ENCODE measurements at regions not wholly inside any gene's neighbourhood (a gene's known extent, or its start where the extent isn't known, plus 50 kb on each side); places are given as distances from the start of the nearest gene placed in this dataset.

DNA sequence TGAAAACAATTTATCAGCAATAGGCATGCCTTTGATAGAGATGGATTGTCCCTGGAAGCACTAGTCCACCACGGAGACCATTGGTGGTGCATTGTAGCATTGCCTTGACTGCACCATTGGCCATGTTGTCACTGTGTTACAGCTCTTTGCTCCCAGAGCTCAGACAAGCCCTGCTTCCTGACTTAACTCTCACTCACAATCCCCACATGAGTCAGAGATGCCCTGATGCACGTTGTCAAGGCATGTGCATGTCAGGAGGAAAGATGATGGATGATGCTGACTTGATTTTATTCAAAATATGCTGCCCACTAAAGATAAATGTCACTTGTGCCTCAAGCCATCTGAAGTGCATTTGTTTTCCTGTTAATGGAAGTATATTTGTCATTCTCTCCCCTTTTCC lies 266.1 kb downstream of the ARRDC4 start (continued):
- TF ChIP-seq NR2C1 (IDR thresholded peaks at IDR 0.05) = no peak
- no peak for TF ChIP-seq NR2C1 (tag; IDR thresholded peaks at IDR 0.05)

DNA sequence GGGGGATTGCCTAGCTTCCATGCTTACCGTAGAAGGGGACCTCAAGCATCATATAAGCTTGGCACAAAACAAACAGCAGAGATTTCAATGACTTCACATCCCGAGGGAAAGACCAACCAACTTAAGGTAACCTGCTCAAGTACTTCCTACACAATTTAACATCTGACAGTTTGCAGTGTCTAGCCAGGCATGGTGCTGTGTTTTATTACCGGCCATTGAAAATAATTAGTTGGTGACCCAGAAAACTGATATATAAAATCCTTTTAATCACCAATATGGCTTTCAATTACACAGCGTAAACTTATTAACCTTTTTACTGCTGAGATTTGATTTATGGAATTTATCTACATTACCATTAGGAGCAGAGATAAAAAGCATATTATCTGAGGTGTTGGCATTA lies 268.3 kb downstream of the ARRDC4 start:
- no peak for FAIRE-seq
- Histone ChIP-seq H3K4me2 (ENCODE audit: insufficient read depth, low read length) (no peak overlapping the region), H3K36me3 (ENCODE audit: control insufficient read depth, insufficient read depth, low read length) (no peaks in the 10 kb centered on the region), H3K9ac (ENCODE audit: insufficient read depth in 1 of 2, low read depth in 2 of 2, low read length in 2 of 2) (no peak overlapping the region), H4K20me1 (replicated peaks; ENCODE audit: control insufficient read depth, insufficient read depth, low read length) (no peaks in the 10 kb centered on the region), H2AFZ (ENCODE audit: low read depth, low read length) (no peak overlapping the region), H3K9me3 (replicated peaks; ENCODE audit: control insufficient read depth, insufficient read depth, low read depth, low read length) (no peaks in the 10 kb centered on the region), H3K4me3 (no peak overlapping the region), H3K9me1 (ENCODE audit: control insufficient read depth, insufficient read depth, low read length) (no peaks in the 10 kb centered on the region), H3K27me3 (ENCODE audit: control insufficient read depth in 2 of 2, insufficient read depth in 2 of 2, low read length in 2 of 2) (no peaks in the 10 kb centered on the region), H3K4me1 (replicated peaks in 1 of 2; ENCODE audit: control insufficient read depth in 2 of 2, insufficient read depth in 2 of 2, low read length in 2 of 2) (no peaks in the 10 kb centered on the region), H3K79me2 (ENCODE audit: control insufficient read depth, insufficient read depth, low read length) (no peaks in the 10 kb centered on the region), H3K27ac (ENCODE audit: extremely low read depth, low read depth, low read length) (no peak overlapping the region)
- TF ChIP-seq ZBED1 (IDR thresholded peaks at IDR 0.05) = no peak
- no peak for TF ChIP-seq GABPB1 (CRISPR knock-in tag; IDR thresholded peaks at IDR 0.05)
- TF ChIP-seq CREM (IDR thresholded peaks at IDR 0.05; ENCODE audit: low read depth) = no peak
- no peak for TF ChIP-seq ZNF197 (CRISPR knock-in tag; IDR thresholded peaks at IDR 0.05; ENCODE audit: low read depth)
- no peak for TF ChIP-seq ZBTB7A (IDR thresholded peaks at IDR 0.05; ENCODE audit: borderline replicate concordance, control insufficient read depth, low read depth, low read length)
- TF ChIP-seq TOE1 (IDR thresholded peaks at IDR 0.05; ENCODE audit: borderline replicate concordance) = no peak
- TF ChIP-seq TOE1 (CRISPR knock-in tag; IDR thresholded peaks at IDR 0.05; ENCODE audit: borderline replicate concordance, low read depth) = no peak
- no peak for TF ChIP-seq HNRNPK (IDR thresholded peaks at IDR 0.05; ENCODE audit: low read depth, low read length, poor library complexity, severe bottlenecking)
- no peak for TF ChIP-seq SAFB2 (IDR thresholded peaks at IDR 0.05; ENCODE audit: borderline replicate concordance, low read depth, low read length, severe bottlenecking)
- TF ChIP-seq, protein P1, sequence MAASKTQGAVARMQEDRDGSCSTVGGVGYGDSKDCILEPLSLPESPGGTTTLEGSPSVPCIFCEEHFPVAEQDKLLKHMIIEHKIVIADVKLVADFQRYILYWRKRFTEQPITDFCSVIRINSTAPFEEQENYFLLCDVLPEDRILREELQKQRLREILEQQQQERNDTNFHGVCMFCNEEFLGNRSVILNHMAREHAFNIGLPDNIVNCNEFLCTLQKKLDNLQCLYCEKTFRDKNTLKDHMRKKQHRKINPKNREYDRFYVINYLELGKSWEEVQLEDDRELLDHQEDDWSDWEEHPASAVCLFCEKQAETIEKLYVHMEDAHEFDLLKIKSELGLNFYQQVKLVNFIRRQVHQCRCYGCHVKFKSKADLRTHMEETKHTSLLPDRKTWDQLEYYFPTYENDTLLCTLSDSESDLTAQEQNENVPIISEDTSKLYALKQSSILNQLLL (CRISPR knock-in tag; IDR thresholded peaks at IDR 0.05; ENCODE audit: borderline replicate concordance) = no peak
- no peak for TF ChIP-seq HDAC8 (tag; IDR thresholded peaks at IDR 0.05)
- TF ChIP-seq SMARCB1 (IDR thresholded peaks at IDR 0.05; ENCODE audit: insufficient read length, low read depth) = no peak
- no peak for TF ChIP-seq POLR2AphosphoS2 (IDR thresholded peaks at IDR 0.05; ENCODE audit: low read length)
- TF ChIP-seq ESRRA (IDR thresholded peaks at IDR 0.05; ENCODE audit: borderline replicate concordance, low read depth) = no peak
- TF ChIP-seq, protein P2, sequence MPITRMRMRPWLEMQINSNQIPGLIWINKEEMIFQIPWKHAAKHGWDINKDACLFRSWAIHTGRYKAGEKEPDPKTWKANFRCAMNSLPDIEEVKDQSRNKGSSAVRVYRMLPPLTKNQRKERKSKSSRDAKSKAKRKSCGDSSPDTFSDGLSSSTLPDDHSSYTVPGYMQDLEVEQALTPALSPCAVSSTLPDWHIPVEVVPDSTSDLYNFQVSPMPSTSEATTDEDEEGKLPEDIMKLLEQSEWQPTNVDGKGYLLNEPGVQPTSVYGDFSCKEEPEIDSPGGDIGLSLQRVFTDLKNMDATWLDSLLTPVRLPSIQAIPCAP (CRISPR knock-in tag; IDR thresholded peaks at IDR 0.05; ENCODE audit: borderline replicate concordance) = no peak
- TF ChIP-seq BACH1 (tag; IDR thresholded peaks at IDR 0.05) = no peak
- no peak for TF ChIP-seq FOXK1 (CRISPR knock-in tag; IDR thresholded peaks at IDR 0.05; ENCODE audit: borderline replicate concordance)
- no peak for TF ChIP-seq ZNF408 (CRISPR knock-in tag; IDR thresholded peaks at IDR 0.05; ENCODE audit: low read depth)
- TF ChIP-seq DDX20 (tag; IDR thresholded peaks at IDR 0.05; ENCODE audit: low read depth) = no peak
- no peak for TF ChIP-seq ZNF143 (CRISPR knock-in tag; IDR thresholded peaks at IDR 0.05)
- no peak for TF ChIP-seq ZNF23 (CRISPR knock-in tag; IDR thresholded peaks at IDR 0.05)
- ChIA-PET CTCF (ENCODE audit: low intra/inter-chr PET ratio) (no interaction called here), POLR2A (no interaction called here)
- in situ Hi-C loops (cut with MboI) (no loop called here), intact Hi-C loops (cut with micrococcal nuclease) (no loop called here)
- no TSS peak for BruUV-seq (replicated peaks)
- ATAC-seq = no peak
- WGBS (ENCODE audit: insufficient coverage, low coverage, missing lambda C conversion rate) = 0% methylated on average over 4 of the region's 4 CpGs
- DNase-seq (ENCODE audit: extremely low read depth in 1 of 4, low spot score in 3 of 4) = no peak
